HCT116 (cell line): ENCODE measurements at regions not wholly inside any gene's neighbourhood (a gene's known extent, or its start where the extent isn't known, plus 50 kb on each side); places are given as distances from the start of the nearest gene placed in this dataset.

ENCODE experiments used
- ATAC-seq: fragments of 200-7000 bp; cut with Tn5 transposase; 2 replicates; pipeline ENCODE4 v1.9.1; 2020; ENCODE audit warnings: mild to moderate bottlenecking, moderate library complexity
- BruUV-seq: library from RNA; stranded (reverse); fragments of 400-500 nt; replicated peaks from 2 replicates; lab custom pipeline; 2021; lab: Mats Ljungman, UMichigan
- CTCF ChIA-PET: fragments of 300-600 bp; sonication (Branson Sonifier 250); formaldehyde crosslinking; loops from one replicate; lab custom pipeline; 2021; ENCODE audit warnings: antibody characterized with exemption; lab: Charles Lee
- POLR2A ChIA-PET: fragments of 300-600, 350-600 bp; sonication (Branson Sonifier 250); formaldehyde crosslinking; loops from one replicate; lab custom pipeline; 2021; ENCODE audit warnings: antibody characterized with exemption; lab: Charles Lee
- RAD21 ChIA-PET, 2 experiments: fragments of 300-600 bp; sonication (Branson Sonifier 250); formaldehyde crosslinking; loops; one replicate each; lab custom pipeline; 2023; ENCODE audit warnings: low total read pairs in 2 of 2; ENCODE audit not compliant: uncharacterized antibody in 2 of 2, unreplicated experiment in 2 of 2, low non-redundant PET in 1 of 2; lab: Charles Lee
- DNase-seq: peaks from one replicate; pipeline ENCODE4 v3.0.0-alpha.2; 2010; ENCODE audit warnings: low read depth, low spot score
- H2AFZ ChIP-seq: fragments of 200-600 bp; shearing (Covaris generic), sonication (generic); 2 replicates; pipeline ENCODE4 v1.6.1; 2017; ENCODE audit warnings: low read depth, mixed run types, mixed read lengths, antibody characterized with exemption, low read length; ENCODE audit not compliant: poor library complexity, severe bottlenecking
- H3K27ac ChIP-seq: 2 replicates; pipeline ENCODE4 v1.5.1; 2012; ENCODE audit warnings: low read depth, low read length
- H3K27me3 ChIP-seq: fragments of 200-600 bp; sonication (generic); 2 replicates; pipeline ENCODE4 v1.6.1; 2016; ENCODE audit warnings: mixed run types, low read length, mixed read lengths; ENCODE audit not compliant: insufficient read depth
- H3K36me3 ChIP-seq, 2 experiments: fragments of 200-500 bp in 1 of 2; fragments of 200-600 bp in 1 of 2; sonication (Bioruptor generic) in 1 of 2; sonication (generic) in 1 of 2; 2 replicates each; pipeline versions ENCODE4 v1.5.1 to v1.6.1; 2014 to 2016; ENCODE audit warnings: low read length in 2 of 2, inconsistent platforms in 1 of 2, mixed read lengths in 1 of 2, mixed run types in 1 of 2; ENCODE audit not compliant: insufficient read depth in 2 of 2, control insufficient read depth in 1 of 2
- H3K4me1 ChIP-seq, 2 experiments: fragments of 200-600 bp in 1 of 2; sonication (generic) in 1 of 2; 2 replicates each; pipeline versions ENCODE4 v1.5.1 to v1.6.1; 2012 to 2017; ENCODE audit warnings: low read length in 2 of 2, inconsistent platforms in 1 of 2, mild to moderate bottlenecking in 1 of 2, mixed read lengths in 1 of 2, mixed run types in 1 of 2, moderate library complexity in 1 of 2; ENCODE audit not compliant: insufficient read depth in 2 of 2, control insufficient read depth in 1 of 2
- H3K4me2 ChIP-seq: fragments of 200-600 bp; sonication (generic); 2 replicates; pipeline ENCODE4 v1.6.1; 2017; ENCODE audit warnings: mixed run types, low read length, mixed read lengths
- H3K4me3 ChIP-seq, 2 experiments: fragments of 200-600 bp in 1 of 2; sonication (generic) in 1 of 2; replicated peaks in 1 of 2; 2 replicates each; pipeline ENCODE4 v1.5.1; 2011 to 2016; ENCODE audit warnings: low read length in 2 of 2, control low read depth in 1 of 2, low read depth in 1 of 2, mild to moderate bottlenecking in 1 of 2, mixed read lengths in 1 of 2, mixed run types in 1 of 2
- H3K79me2 ChIP-seq: fragments of 200-600 bp; sonication (generic); 2 replicates; pipeline ENCODE4 v1.6.1; 2017; ENCODE audit warnings: mild to moderate bottlenecking, mixed run types, low read length, moderate library complexity, mixed read lengths; ENCODE audit not compliant: insufficient read depth
- H3K9ac ChIP-seq: fragments of 200-600 bp; sonication (generic); 2 replicates; pipeline ENCODE4 v1.6.1; 2016; ENCODE audit warnings: low read length, mixed read lengths
- H3K9me2 ChIP-seq: fragments of 200-600 bp; sonication (generic), shearing (Covaris generic); 2 replicates; pipeline ENCODE4 v1.6.1; 2017; ENCODE audit warnings: mixed run types, mild to moderate bottlenecking, moderate library complexity; ENCODE audit not compliant: insufficient read depth
- H3K9me3 ChIP-seq, 2 experiments: fragments of 200-500 bp in 1 of 2; fragments of 200-600 bp in 1 of 2; sonication (Bioruptor generic) in 1 of 2; sonication (generic) in 1 of 2; 2 replicates each; pipeline ENCODE4 v1.6.1; 2014 to 2017; ENCODE audit warnings: low read length in 2 of 2, mixed read lengths in 2 of 2, inconsistent platforms in 1 of 2, low read depth in 1 of 2, mild to moderate bottlenecking in 1 of 2, mixed run types in 1 of 2, moderate library complexity in 1 of 2; ENCODE audit not compliant: control insufficient read depth in 1 of 2, insufficient read depth in 1 of 2
- H4K20me1 ChIP-seq: fragments of 200-600 bp; sonication (generic), shearing (Covaris generic); 2 replicates; pipeline ENCODE4 v1.6.1; 2017; ENCODE audit warnings: mixed run types, mild to moderate bottlenecking, moderate library complexity; ENCODE audit not compliant: insufficient read depth
- CBX3 ChIP-seq: IDR thresholded peaks from 2 replicates; pipeline ENCODE4 v1.6.1; 2012; ENCODE audit warnings: low read depth
- CTCF ChIP-seq, 3 experiments: fragments of 200-600 bp in 1 of 3; sonication (generic) in 1 of 3; IDR thresholded peaks in 2 of 3; conservative IDR thresholded peaks in 1 of 3; 2 replicates each; pipeline ENCODE4 v1.5.1; 2012 to 2017; ENCODE audit warnings: low read depth in 2 of 3, low read length in 2 of 3, antibody characterized with exemption in 1 of 3, borderline replicate concordance in 1 of 3, control low read depth in 1 of 3, mild to moderate bottlenecking in 1 of 3, mixed read lengths in 1 of 3, mixed run types in 1 of 3, moderate library complexity in 1 of 3; ENCODE audit not compliant: insufficient read depth in 1 of 3
- ELF1 ChIP-seq: IDR thresholded peaks from 2 replicates; pipeline ENCODE4 v1.6.1; 2012; ENCODE audit warnings: low read depth, borderline replicate concordance
- FOSL1 ChIP-seq: IDR thresholded peaks from 2 replicates; pipeline ENCODE4 v1.6.1; 2012; ENCODE audit warnings: low read depth
- JUND ChIP-seq: IDR thresholded peaks from 2 replicates; pipeline ENCODE4 v1.6.1; 2012
- MAX ChIP-seq: IDR thresholded peaks from 2 replicates; pipeline ENCODE4 v1.6.1; 2012
- POLR2A ChIP-seq: IDR thresholded peaks from 2 replicates; pipeline ENCODE4 v1.7.0; 2011; ENCODE audit warnings: borderline replicate concordance; ENCODE audit not compliant: insufficient read depth, insufficient read length; ENCODE audit errors: extremely low read depth
- POLR2AphosphoS5 ChIP-seq: IDR thresholded peaks from 2 replicates; pipeline ENCODE4 v1.6.1; 2011; ENCODE audit warnings: mild to moderate bottlenecking, low read depth, low read length, moderate library complexity
- RAD21 ChIP-seq: IDR thresholded peaks from 2 replicates; pipeline ENCODE4 v1.6.1; 2012; ENCODE audit warnings: low read depth, mild to moderate bottlenecking
- SIN3A ChIP-seq: IDR thresholded peaks from 2 replicates; pipeline ENCODE4 v1.6.1; 2012; ENCODE audit warnings: low read depth
- SP1 ChIP-seq: IDR thresholded peaks from 2 replicates; pipeline ENCODE4 v1.6.1; 2012; ENCODE audit warnings: low read depth
- YY1 ChIP-seq: IDR thresholded peaks from 2 replicates; pipeline ENCODE4 v1.6.1; 2011; ENCODE audit warnings: low read length, low read depth, moderate library complexity, mild to moderate bottlenecking; ENCODE audit not compliant: insufficient replicate concordance; ENCODE audit errors: extremely low read depth
- ZBTB33 ChIP-seq: IDR thresholded peaks from 2 replicates; pipeline ENCODE4 v1.6.1; 2011; ENCODE audit warnings: mild to moderate bottlenecking, low read length, moderate library complexity; ENCODE audit not compliant: insufficient replicate concordance; ENCODE audit errors: extremely low read depth
- ZFX ChIP-seq: fragments of 450-650 bp; IDR thresholded peaks from 2 replicates; pipeline ENCODE4 v1.6.1; 2017
- intact Hi-C: fragments of 100-400 bp; cut with micrococcal nuclease; formaldehyde crosslinking; loops from 2 replicates; pipeline ENCODE4 v1.10.0; 2022

DNA sequence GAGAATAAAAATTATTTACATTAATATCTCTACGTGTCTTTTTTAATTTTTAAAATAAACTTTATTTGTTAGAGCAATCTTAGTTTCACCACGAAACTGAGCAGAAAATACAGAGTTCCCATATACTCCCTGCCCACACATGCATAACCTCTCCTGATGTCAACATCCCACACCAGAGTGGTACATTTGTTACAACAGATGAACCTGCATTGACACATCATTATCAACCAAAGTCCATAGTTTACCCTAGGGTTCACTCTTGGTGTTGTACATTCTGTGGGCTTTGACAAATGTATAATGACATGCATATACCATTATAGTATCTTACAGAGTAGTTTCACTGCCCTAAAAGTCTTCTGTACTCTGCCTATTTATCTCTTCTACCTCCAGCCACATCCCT, 110.6 kb upstream of the OTUD4 start:
- intact Hi-C loops: no loop called here
- no peak for ATAC-seq
- peaks cover 3% of the 10 kb centered on the region; the same call in 1 of the 2 replicates for H3K9me2 ChIP-seq
- H2AFZ ChIP-seq: no peak overlapping the region
- H3K4me3 ChIP-seq: no peak overlapping the region
- no peaks in the 10 kb centered on the region for H3K27me3 ChIP-seq
- no peaks in the 10 kb centered on the region for H3K79me2 ChIP-seq
- peaks cover 0 to 3% of the 10 kb centered on the region in 2 experiments; a peak in 2 of 4 replicates for H3K4me1 ChIP-seq
- no peak overlapping the region for H3K4me2 ChIP-seq
- DNase-seq: no peak
- no peak overlapping the region for H3K27ac ChIP-seq
- POLR2A ChIA-PET: no interaction called here
- no peak for TF ChIP-seq POLR2A
- TF ChIP-seq ZFX: no peak
- no peak for TF ChIP-seq SIN3A
- no peak for TF ChIP-seq ZBTB33
- no peak for TF ChIP-seq MAX
- H3K36me3 ChIP-seq: no peaks in the 10 kb centered on the region
- RAD21 ChIA-PET: no interaction called here
- no peaks in the 10 kb centered on the region for H4K20me1 ChIP-seq
- CTCF ChIA-PET: no interaction called here
- H3K9me3 ChIP-seq: no peaks in the 10 kb centered on the region
- no TSS peak for BruUV-seq
- no peak overlapping the region for H3K9ac ChIP-seq

GRCh38 chr4:145289403-145290076, 109.2 kb upstream of the OTUD4 start:
- intact Hi-C loops: no loop called here
- CTCF ChIA-PET: no interaction called here
- H2AFZ ChIP-seq: no peak overlapping the region
- no peak for TF ChIP-seq CBX3
- no peak for TF ChIP-seq RAD21
- TF ChIP-seq CTCF (IDR thresholded peaks at IDR 0.05 in 2 of 3, conservative IDR thresholded peaks at IDR 0.05 in 1 of 3; ENCODE audit: borderline replicate concordance in 1 of 3, insufficient read depth in 1 of 3, low read depth in 2 of 3, low read length in 2 of 3): no peak
- no peak for TF ChIP-seq ZFX
- TF ChIP-seq FOSL1: no peak
- no peak for TF ChIP-seq POLR2A
- TF ChIP-seq ELF1: no peak
- no peak for TF ChIP-seq SP1
- no peak for TF ChIP-seq ZBTB33
- TF ChIP-seq YY1: no peak
- TF ChIP-seq POLR2AphosphoS5: no peak
- TF ChIP-seq JUND: no peak

More at GRCh38 chr4:145289403-145290076, 109.2 kb upstream of the OTUD4 start:
- no TSS peak for BruUV-seq
- Histone ChIP-seq H3K4me2 (no peak overlapping the region), H3K27ac (no peak overlapping the region), H3K9ac (no peak overlapping the region), H3K9me2 (peaks cover 3% of the 10 kb centered on the region; the same call in 1 of the 2 replicates), H3K9me3 (no peaks in the 10 kb centered on the region), H3K4me3 (no peak overlapping the region), H3K79me2 (no peaks in the 10 kb centered on the region), H4K20me1 (no peaks in the 10 kb centered on the region), H3K4me1 (peaks cover 0 to 5% of the 10 kb centered on the region in 2 experiments; a peak in 2 of 4 replicates), H3K36me3 (no peaks in the 10 kb centered on the region), H3K27me3 (no peaks in the 10 kb centered on the region)
- ChIA-PET RAD21 (no interaction called here), POLR2A (no interaction called here)
- DNase-seq (no peak), ATAC-seq (no peak)
